ENCODE measurements at regions not wholly inside any gene's neighbourhood (a gene's known extent, or its start where the extent isn't known, plus 50 kb on each side); places are given as distances from the start of the nearest gene placed in this dataset.

GRCh38 chr6:82441047-82441855 lies 77.6 kb downstream of the TPBG start:
- WGBS, 2 donors = 86 to 90% methylated on average over 3 of the region's 3 CpGs
- TF ChIP-seq POLR2A (IDR thresholded peaks at IDR 0.05) (no peak), CTCF (IDR thresholded peaks at IDR 0.05) (no peak)

GRCh38 chr6:82442061-82442719 lies 78.6 kb downstream of the TPBG start:
- DNase-seq = no peak
- Histone ChIP-seq H3K4me1 (no peaks in the 10 kb centered on the region), H3K36me3 (ENCODE audit: low read depth, missing control alignments) (no peaks in the 10 kb centered on the region), H3K9me3 (no peaks in the 10 kb centered on the region), H3K27me3 (no peaks in the 10 kb centered on the region), H3K27ac (no peak overlapping the region), H3K4me3 (no peak overlapping the region)
- TF ChIP-seq POLR2A (IDR thresholded peaks at IDR 0.05) (no peak), CTCF (IDR thresholded peaks at IDR 0.05) (no peak)
- intact Hi-C loops (cut with DNase I; ENCODE audit: low total_unique reads) = no loop called here
- WGBS, 2 donors = 68 to 77% methylated on average over 7 of the region's 7 CpGs

More at GRCh38 chr6:82441047-82441855, 77.6 kb downstream of the TPBG start:
- intact Hi-C loops (cut with DNase I; ENCODE audit: low total_unique reads) = no loop called here
- no peak for DNase-seq
- no peaks in the 10 kb centered on the region for H3K9me3 ChIP-seq
- no peaks in the 10 kb centered on the region for H3K36me3 ChIP-seq (ENCODE audit: low read depth, missing control alignments)
- H3K27ac ChIP-seq = no peak overlapping the region
- no peaks in the 10 kb centered on the region for H3K4me1 ChIP-seq
- no peak overlapping the region for H3K4me3 ChIP-seq
- no peaks in the 10 kb centered on the region for H3K27me3 ChIP-seq

- Histone ChIP-seq H3K27ac (no peak overlapping the region), H3K27me3 (no peaks in the 10 kb centered on the region), H3K9me3 (no peaks in the 10 kb centered on the region), H3K4me3 (no peak overlapping the region), H3K36me3 (ENCODE audit: low read depth, missing control alignments) (no peaks in the 10 kb centered on the region), H3K4me1 (no peaks in the 10 kb centered on the region)
- intact Hi-C loops (cut with DNase I; ENCODE audit: low total_unique reads) = no loop called here
- DNase-seq = no peak
- no peak for TF ChIP-seq POLR2A (IDR thresholded peaks at IDR 0.05)
- TF ChIP-seq CTCF (IDR thresholded peaks at IDR 0.05) = no peak
These were observed 94.5 kb downstream of the TPBG start for GRCh38 chr6:82458147-82458546.

GRCh38 chr6:82458705-82459104 lies 95.1 kb downstream of the TPBG start:
- WGBS, 2 donors = 78 to 79% methylated on average over 2 of the region's 2 CpGs
- TF ChIP-seq POLR2A (IDR thresholded peaks at IDR 0.05) = no peak
- TF ChIP-seq CTCF (IDR thresholded peaks at IDR 0.05) = no peak

More at GRCh38 chr6:82458705-82459104, 95.1 kb downstream of the TPBG start:
- Histone ChIP-seq H3K27ac (no peak overlapping the region), H3K36me3 (ENCODE audit: low read depth, missing control alignments) (no peaks in the 10 kb centered on the region), H3K9me3 (no peaks in the 10 kb centered on the region), H3K27me3 (no peaks in the 10 kb centered on the region), H3K4me1 (no peaks in the 10 kb centered on the region), H3K4me3 (no peak overlapping the region)
- intact Hi-C loops (cut with DNase I; ENCODE audit: low total_unique reads) = no loop called here
- no peak for DNase-seq
